ENCODE measurements at regions not wholly inside any gene's neighbourhood (a gene's known extent, or its start where the extent isn't known, plus 50 kb on each side); places are given as distances from the start of the nearest gene placed in this dataset.
"Not testable (repeated sequence)": the region's sequence is repeated elsewhere in the genome, so short reads cannot be mapped to it uniquely, and the experiment has no call there.

- H3K4me1 ChIP-seq, result no peaks in the 10 kb centered on the region
- H3K4me3 ChIP-seq, result no peak overlapping the region
- H3K27me3 ChIP-seq, result no peaks in the 10 kb centered on the region
- intact Hi-C loops (cut with DNase I; ENCODE audit: low total_unique reads), result no loop called here
- H3K27ac ChIP-seq, result no peak overlapping the region
- TF ChIP-seq EP300 (IDR thresholded peaks at IDR 0.05) (no peak), POLR2A (IDR thresholded peaks at IDR 0.05) (no peak), CTCF (IDR thresholded peaks at IDR 0.05) (no peak), POLR2AphosphoS5 (IDR thresholded peaks at IDR 0.05) (no peak)
- no peaks in the 10 kb centered on the region for H3K36me3 ChIP-seq
- peaks cover 0 to 3% (median 0%) of the 10 kb centered on the region in 4 donors for H3K9me3 ChIP-seq
- no peak for DNase-seq
Observed at GRCh38 chr4:34318773-34319172, 1925.5 kb downstream of the ARAP2 start.

- Histone ChIP-seq H3K4me3 (no peak overlapping the region), H3K27me3 (no peaks in the 10 kb centered on the region), H3K9me3 (no peaks in the 10 kb centered on the region), H3K36me3 (no peaks in the 10 kb centered on the region), H3K27ac (no peak overlapping the region), H3K4me1 (no peaks in the 10 kb centered on the region)
- WGBS, 5 donors, result 75 to 84% (median 76%) methylated on average over 1 of the region's 1 CpG
- TF ChIP-seq CTCF (IDR thresholded peaks at IDR 0.05) (no peak), POLR2AphosphoS5 (IDR thresholded peaks at IDR 0.05) (no peak), POLR2A (IDR thresholded peaks at IDR 0.05) (no peak), EP300 (IDR thresholded peaks at IDR 0.05) (no peak)
- intact Hi-C loops (cut with DNase I; ENCODE audit: low total_unique reads), result no loop called here
- no peak for DNase-seq
Observed at GRCh38 chr4:34323549-34324320, 1920.6 kb downstream of the ARAP2 start.

- no peak for DNase-seq
- no peaks in the 10 kb centered on the region for H3K27me3 ChIP-seq
- 69 to 88% (median 85%) methylated on average over 1 of the region's 1 CpG for WGBS, 5 donors
- no peak overlapping the region for H3K4me3 ChIP-seq
- no peaks in the 10 kb centered on the region for H3K9me3 ChIP-seq
- no peaks in the 10 kb centered on the region for H3K4me1 ChIP-seq
- H3K27ac ChIP-seq, result no peak overlapping the region
- H3K36me3 ChIP-seq, result no peaks in the 10 kb centered on the region
- intact Hi-C loops (cut with DNase I; ENCODE audit: low total_unique reads), result no loop called here
- TF ChIP-seq POLR2AphosphoS5 (IDR thresholded peaks at IDR 0.05), result no peak
- TF ChIP-seq EP300 (IDR thresholded peaks at IDR 0.05), result no peak
- no peak for TF ChIP-seq CTCF (IDR thresholded peaks at IDR 0.05)
- no peak for TF ChIP-seq POLR2A (IDR thresholded peaks at IDR 0.05)
Observed at GRCh38 chr4:34328939-34329338, 1915.4 kb downstream of the ARAP2 start.

GRCh38 chr4:34335156-34335555 is 1909.2 kb downstream of the ARAP2 start:
- H3K27me3 ChIP-seq; H3K27ac ChIP-seq; H3K36me3 ChIP-seq; H3K4me3 ChIP-seq; H3K4me1 ChIP-seq; intact Hi-C loops (cut with DNase I; ENCODE audit: low total_unique reads); DNase-seq: not testable (repeated sequence)
- WGBS, 5 donors, result 89 to 94% (median 90%) methylated on average over 13 of the region's 13 CpGs
- H3K9me3 ChIP-seq, result peaks cover 0 to 26% (median 6%) of the 10 kb centered on the region in 4 donors

GRCh38 chr4:34335556-34335955 is 1908.8 kb downstream of the ARAP2 start:
- WGBS, 5 donors, result 93 to 98% (median 94%) methylated on average over 12 to 22 of the region's 22 CpGs
- H3K4me1 ChIP-seq; H3K4me3 ChIP-seq; DNase-seq; H3K27me3 ChIP-seq; H3K36me3 ChIP-seq; intact Hi-C loops (cut with DNase I; ENCODE audit: low total_unique reads); H3K27ac ChIP-seq: not testable (repeated sequence)
- H3K9me3 ChIP-seq, result peaks cover 0 to 26% (median 6%) of the 10 kb centered on the region in 4 donors

All from stomach (tissue), 8 donors.